Activated CD4-positive, alpha-beta T cell treated with anti-CD3 and anti-CD28 coated beads, Interleukin-2, amount 50 U/mL, for 1 hour (primary cell): ENCODE measurements at regions not wholly inside any gene's neighbourhood (a gene's known extent, or its start where the extent isn't known, plus 50 kb on each side); places are given as distances from the start of the nearest gene placed in this dataset.

ENCODE experiments used
- DNase-seq: peaks from one replicate; pipeline ENCODE4 v3.0.0-alpha.2; 2020

GRCh38 chr22:48223488-48224190 is 1461.2 kb downstream of the TBC1D22A start:
- no peak for DNase-seq

GRCh38 chr22:48222742-48223487 is 1460.5 kb downstream of the TBC1D22A start:
- no peak for DNase-seq

DNA sequence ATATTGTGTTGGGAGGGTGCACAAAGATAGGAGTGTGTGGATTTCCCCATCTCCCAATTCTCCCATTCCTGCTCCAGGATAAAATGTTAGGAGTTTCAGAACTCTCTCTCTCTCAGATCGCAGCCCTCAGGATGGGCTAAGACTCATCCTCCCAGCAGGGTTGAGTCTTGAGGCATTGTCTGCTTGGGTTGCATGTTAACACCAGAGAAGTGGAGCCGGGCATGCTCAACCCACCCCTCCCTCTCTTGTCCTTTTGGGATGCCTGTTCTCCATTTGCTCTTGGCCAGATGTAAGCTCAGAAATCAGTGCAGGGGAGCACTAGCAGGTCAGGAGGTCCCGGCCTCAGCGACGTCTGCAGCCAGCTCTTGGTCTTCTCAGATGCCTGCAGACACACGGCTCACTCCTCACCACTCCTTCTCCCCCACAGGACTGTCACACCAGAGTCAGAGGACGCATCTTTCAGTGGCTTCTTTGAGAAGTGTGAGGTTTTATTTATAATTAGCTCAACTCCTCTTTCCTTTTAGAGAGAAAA is 1456.5 kb downstream of the TBC1D22A start:
- no peak for DNase-seq

GRCh38 chr22:48217596-48217995 is 1455.1 kb downstream of the TBC1D22A start:
- no peak for DNase-seq

DNA sequence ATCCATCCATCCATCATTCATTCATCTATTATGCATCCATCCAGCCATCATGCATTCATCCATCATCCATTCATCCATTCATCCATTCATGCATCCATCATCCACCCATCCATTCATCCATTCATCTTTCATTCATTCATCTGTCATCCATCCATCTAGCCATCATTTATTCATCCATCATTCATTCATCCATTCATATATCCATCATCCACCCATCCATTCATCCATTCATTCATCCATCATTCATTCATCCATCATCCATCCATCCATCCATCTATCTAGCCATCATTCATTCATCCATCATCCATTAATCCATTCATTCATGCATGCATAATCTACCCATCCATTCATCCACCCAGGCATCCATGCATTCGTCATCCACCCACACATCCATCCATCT is 1450.3 kb downstream of the TBC1D22A start:
- no peak for DNase-seq

DNA sequence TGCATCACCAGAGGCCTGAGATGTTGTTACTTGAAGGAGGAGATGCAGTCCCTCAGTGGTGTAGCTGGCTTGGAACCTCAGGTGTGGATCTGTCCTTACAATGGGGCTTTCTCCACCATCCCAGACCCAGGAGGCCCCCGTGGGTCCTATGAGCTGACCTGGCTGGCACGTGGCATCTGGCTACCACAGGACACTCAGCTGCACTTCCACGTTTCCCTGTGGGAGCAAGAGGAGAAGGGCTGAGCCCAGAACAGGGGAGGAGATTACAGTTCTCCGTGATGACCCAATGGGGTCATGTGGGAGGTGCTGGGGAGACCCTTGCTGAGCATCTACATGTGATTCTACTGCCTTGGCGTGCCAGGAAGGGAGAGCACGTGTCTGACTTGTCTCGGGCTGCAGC is 1448.4 kb downstream of the TBC1D22A start:
- no peak for DNase-seq

GRCh38 chr22:48210198-48210580 is 1447.7 kb downstream of the TBC1D22A start:
- no peak for DNase-seq

GRCh38 chr22:48209473-48210197 is 1447.2 kb downstream of the TBC1D22A start:
- no peak for DNase-seq

DNA sequence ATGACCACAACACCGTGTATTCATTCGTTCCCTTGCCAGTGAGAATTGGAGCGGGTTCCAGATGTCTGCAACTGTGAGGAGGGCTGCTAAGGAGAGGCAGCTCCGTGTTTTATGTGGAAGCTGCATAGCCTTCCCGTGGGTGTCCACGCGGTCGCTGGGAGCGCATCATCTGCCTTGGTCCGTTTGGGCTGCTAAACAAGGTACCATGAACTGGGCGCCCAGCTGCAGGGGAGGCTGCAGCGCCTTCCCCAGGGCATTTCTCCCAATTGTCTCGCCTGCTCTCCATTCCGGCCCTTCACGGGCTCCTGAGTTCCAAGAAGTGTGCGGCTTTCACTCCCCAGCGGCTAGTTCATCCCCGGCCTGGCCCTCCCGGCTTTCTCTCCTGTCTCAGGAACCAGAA is 1446.4 kb downstream of the TBC1D22A start:
- no peak for DNase-seq

DNA sequence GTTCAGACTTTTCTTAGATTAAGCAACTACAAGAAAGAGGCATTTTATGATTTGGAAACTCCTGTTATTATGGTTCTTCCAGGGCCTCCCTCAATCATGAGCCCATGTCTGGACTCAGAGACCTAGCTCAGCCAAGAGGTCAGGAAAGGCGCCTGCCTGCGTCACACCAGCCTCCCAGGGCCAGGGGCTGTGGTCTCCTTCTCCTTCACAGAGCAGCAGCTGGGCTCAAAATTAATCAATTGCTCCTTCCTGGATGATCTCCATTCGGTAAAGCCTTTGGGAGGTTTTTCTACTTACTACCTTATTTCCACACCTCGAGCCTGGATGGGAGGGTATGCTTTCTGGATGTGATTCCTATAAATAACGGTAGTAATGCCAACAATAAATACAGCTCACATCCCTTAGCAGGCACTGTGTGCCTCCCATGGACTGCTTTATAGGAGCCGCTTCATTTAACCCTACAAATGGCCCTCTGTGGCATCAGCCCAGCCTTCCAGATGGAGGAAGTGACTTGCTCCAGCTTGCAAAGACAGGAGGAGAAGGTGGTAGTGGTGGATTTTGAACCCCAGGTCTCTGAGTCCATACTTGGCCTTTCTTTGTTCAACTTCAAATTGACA is 1445.6 kb downstream of the TBC1D22A start:
- DNase-seq: no peak

DNA sequence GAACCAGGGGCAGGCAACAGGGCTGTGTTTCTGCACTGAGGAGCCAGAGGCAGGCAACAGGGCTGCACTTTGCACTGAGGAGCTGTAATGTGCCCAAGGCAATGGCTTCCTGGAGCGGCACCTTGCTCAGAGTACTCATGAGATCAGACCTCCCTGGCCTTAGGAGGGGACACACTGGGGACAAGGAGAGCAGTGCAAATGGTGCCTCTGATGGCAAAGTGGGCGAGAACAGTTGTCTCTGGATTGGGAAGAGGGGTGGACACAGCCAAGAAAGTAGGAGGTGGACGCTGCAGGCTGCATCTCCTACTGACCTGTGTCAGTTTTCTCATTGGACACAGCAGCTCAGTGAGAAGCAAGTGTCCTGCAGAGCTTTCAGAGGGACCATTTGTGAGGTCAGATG is 1443.3 kb downstream of the TBC1D22A start:
- no peak for DNase-seq

DNA sequence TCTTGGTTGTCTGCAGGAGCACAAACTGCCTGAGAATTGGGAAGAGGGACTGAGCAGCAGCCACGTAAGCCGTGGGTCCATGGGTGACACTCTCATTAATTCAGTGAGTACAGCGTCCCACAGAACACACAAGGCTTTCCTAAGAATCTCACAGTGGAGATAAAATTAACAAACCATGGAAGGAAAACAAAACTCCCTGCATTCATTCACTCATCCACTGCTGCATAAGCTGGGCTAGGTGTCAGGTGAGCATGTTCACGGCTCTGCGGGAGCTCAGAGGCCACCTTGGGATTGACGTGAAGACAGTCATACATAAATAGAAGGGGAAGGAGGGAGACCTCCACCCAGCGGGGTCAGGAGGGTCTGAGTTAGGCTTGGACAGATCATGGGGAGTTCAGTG is 1442.7 kb downstream of the TBC1D22A start:
- DNase-seq: no peak

- DNase-seq: no peak
Observed at GRCh38 chr22:48204296-48204695, 1441.8 kb downstream of the TBC1D22A start.

- DNase-seq: no peak
Observed at GRCh38 chr22:48199667-48200066, 1437.2 kb downstream of the TBC1D22A start.

GRCh38 chr22:48198489-48199459 is 1436.3 kb downstream of the TBC1D22A start:
- DNase-seq: no peak

- DNase-seq: no peak
Observed at GRCh38 chr22:48197189-48197690, 1434.8 kb downstream of the TBC1D22A start.

DNA sequence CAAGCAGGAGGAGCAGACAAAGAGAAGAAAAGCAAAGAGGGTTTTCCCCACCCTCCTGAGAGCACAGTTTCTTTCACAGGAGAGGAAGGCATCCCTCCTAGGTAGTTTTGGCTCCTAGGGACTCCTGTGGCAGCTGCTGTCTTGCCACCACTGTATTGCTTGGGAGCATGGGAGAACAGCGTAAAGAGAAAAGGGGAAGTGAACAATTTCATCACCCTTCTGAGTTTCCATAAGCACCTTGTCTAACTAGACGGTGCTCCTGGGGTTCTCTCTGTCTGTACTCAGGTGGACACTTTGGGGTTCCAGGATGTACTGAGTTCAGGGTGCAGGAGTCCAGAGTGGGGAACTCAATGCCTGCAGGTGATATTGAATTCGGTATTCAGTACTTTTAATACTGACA is 1430.5 kb downstream of the TBC1D22A start:
- DNase-seq: no peak

- DNase-seq: no peak
Observed at GRCh38 chr22:48192071-48192470, 1429.6 kb downstream of the TBC1D22A start.

- DNase-seq: no peak
Observed at GRCh38 chr22:48188231-48188721, 1425.8 kb downstream of the TBC1D22A start.

- DNase-seq: no peak
Observed at GRCh38 chr22:48187356-48187755, 1424.9 kb downstream of the TBC1D22A start.

DNA sequence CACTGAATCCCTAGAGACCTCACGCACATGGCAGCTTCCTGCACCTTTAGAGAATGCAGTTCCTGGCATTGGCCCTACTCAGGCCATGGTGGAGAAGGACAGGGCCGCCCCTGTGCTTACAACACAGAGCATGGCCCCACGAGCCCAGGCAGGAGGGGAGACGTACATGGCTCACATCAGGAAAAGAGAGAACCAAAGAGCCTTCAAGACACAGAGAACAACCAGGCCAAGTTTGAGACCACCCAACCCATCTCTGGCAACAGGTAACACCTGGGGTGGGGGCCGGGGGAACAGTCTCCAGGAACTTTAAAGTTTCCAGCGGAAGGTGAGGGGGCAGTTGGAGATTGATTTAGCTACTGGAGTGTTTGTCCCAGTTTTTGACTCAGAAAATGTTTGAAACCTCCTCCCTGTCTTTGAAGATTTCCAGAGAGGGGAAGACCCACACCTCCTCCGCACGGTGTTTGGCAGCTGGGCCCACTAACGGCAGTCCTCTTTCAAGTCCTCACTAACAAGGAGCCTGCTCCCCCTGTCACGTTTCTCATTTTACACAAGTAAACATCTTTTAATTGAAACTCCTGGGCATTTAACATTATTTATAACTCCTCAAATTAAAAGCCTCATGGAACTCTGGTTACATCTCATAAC is 1423.8 kb downstream of the TBC1D22A start:
- no peak for DNase-seq
